SK-N-DZ (cell line): ENCODE measurements at regions not wholly inside any gene's neighbourhood (a gene's known extent, or its start where the extent isn't known, plus 50 kb on each side); places are given as distances from the start of the nearest gene placed in this dataset.

Experiments
- DNase-seq: peaks from one replicate; pipeline ENCODE4 v3.0.0-alpha.2; 2015; ENCODE audit warnings: low spot score

GRCh38 chr10:129294944-129295343, 172.1 kb upstream of the MGMT start:
- DNase-seq = no peak

- no peak for DNase-seq
These were observed 162.0 kb upstream of the MGMT start for GRCh38 chr10:129305046-129305445.

- no peak for DNase-seq
These were observed 159.9 kb upstream of the MGMT start for GRCh38 chr10:129307141-129307540.

GRCh38 chr10:129308953-129309564, 158.0 kb upstream of the MGMT start:
- no peak for DNase-seq

- DNase-seq = no peak
These were observed 157.5 kb upstream of the MGMT start for GRCh38 chr10:129309565-129309964.

- DNase-seq = no peak
These were observed 156.2 kb upstream of the MGMT start for GRCh38 chr10:129310881-129311280.

GRCh38 chr10:129319934-129320333, 147.1 kb upstream of the MGMT start:
- DNase-seq = no peak

- DNase-seq = no peak
These were observed 146.7 kb upstream of the MGMT start for GRCh38 chr10:129320340-129320739.

- no peak for DNase-seq
These were observed 145.3 kb upstream of the MGMT start for GRCh38 chr10:129321727-129322126.

- no peak for DNase-seq
These were observed 143.9 kb upstream of the MGMT start for GRCh38 chr10:129322933-129323820.

GRCh38 chr10:129323879-129324278, 143.2 kb upstream of the MGMT start:
- no peak for DNase-seq

- DNase-seq = no peak
These were observed 141.1 kb upstream of the MGMT start for GRCh38 chr10:129325893-129326292.

- DNase-seq = no peak
These were observed 138.5 kb upstream of the MGMT start for GRCh38 chr10:129328546-129328945.

GRCh38 chr10:129329385-129330055, 137.5 kb upstream of the MGMT start:
- DNase-seq = no peak

GRCh38 chr10:129330211-129330610, 136.8 kb upstream of the MGMT start:
- no peak for DNase-seq

GRCh38 chr10:129331207-129331838, 135.7 kb upstream of the MGMT start:
- DNase-seq = no peak

GRCh38 chr10:129331839-129332220, 135.2 kb upstream of the MGMT start:
- DNase-seq = no peak

- DNase-seq = no peak
These were observed 134.6 kb upstream of the MGMT start for GRCh38 chr10:129332476-129332875.

- no peak for DNase-seq
These were observed 133.3 kb upstream of the MGMT start for GRCh38 chr10:129333706-129334105.

- DNase-seq = no peak
These were observed 132.8 kb upstream of the MGMT start for GRCh38 chr10:129334266-129334665.

- no peak for DNase-seq
These were observed 131.6 kb upstream of the MGMT start for GRCh38 chr10:129335396-129335795.

- DNase-seq = no peak
These were observed 131.1 kb upstream of the MGMT start for GRCh38 chr10:129335942-129336341.
